Body of pancreas (tissue), 4 donors: ENCODE measurements at regions not wholly inside any gene's neighbourhood (a gene's known extent, or its start where the extent isn't known, plus 50 kb on each side); places are given as distances from the start of the nearest gene placed in this dataset.
A peak's percentile ranks its signal among the peaks of the same experiment; 100 is the strongest.

Experiments
- ATAC-seq: fragments of 150-250 bp; one replicate; pipeline ENCODE4 v1.9.1; 2016
- DNase-seq, 4 donors: peaks; one replicate each; pipeline ENCODE4 v3.0.0-alpha.2; 2019
- H3K27ac ChIP-seq, 4 donors: fragments of 200-600 bp; sonication (generic); 1 replicate in 3 of 4; 2 replicates in 1 of 4; pipeline versions ENCODE4 v1.5.1 to v1.6.1; 2016 to 2019; ENCODE audit warnings: mild to moderate bottlenecking in 1 of 4, mixed read lengths in 1 of 4, moderate library complexity in 1 of 4
- H3K27me3 ChIP-seq, 2 donors: fragments of 200-600 bp; sonication (generic); one replicate each; pipeline ENCODE4 v1.6.0; 2016; ENCODE audit warnings: mild to moderate bottlenecking in 1 of 2
- H3K36me3 ChIP-seq, 2 donors: fragments of 200-600 bp; sonication (generic); replicated peaks in 1 of 2; 2 replicates each; pipeline ENCODE4 v1.5.1; 2016; ENCODE audit warnings: low read depth in 2 of 2; ENCODE audit not compliant: insufficient read depth in 1 of 2
- H3K4me1 ChIP-seq: fragments of 200-600 bp; sonication (generic); one replicate; pipeline ENCODE4 v1.6.0; 2016
- H3K4me3 ChIP-seq, 2 donors: fragments of 200-600 bp; sonication (generic); 1 replicate in 1 of 2; 2 replicates in 1 of 2; pipeline ENCODE4 v1.5.1; 2016 to 2019
- H3K9me3 ChIP-seq, 3 donors: fragments of 200-600 bp; sonication (generic); 1 replicate in 2 of 3; 2 replicates in 1 of 3; pipeline ENCODE4 v1.5.1; 2016
- CTCF ChIP-seq, 7 experiments: fragments of 450-650 bp in 4 of 7; fragments of 200-600 bp in 3 of 7; sonication (generic) in 3 of 7; IDR thresholded peaks; one replicate each; pipeline ENCODE4 v1.5.1; 2016 to 2019; ENCODE audit warnings: antibody characterized with exemption in 7 of 7
- POLR2A ChIP-seq, 3 donors: fragments of 450-650 bp; IDR thresholded peaks; one replicate each; pipeline ENCODE4 v1.6.1; 2016; ENCODE audit warnings: antibody characterized with exemption in 3 of 3, mild to moderate bottlenecking in 2 of 3
- WGBS, 2 donors: methylation state at CpG; one replicate each; pipeline ENCODE4 v1.1.5; 2017; 5-methylcytosine and 5-hydroxymethylcytosine counted together
- intact Hi-C: fragments of 100-400 bp; cut with DNase I; formaldehyde crosslinking; loops from one replicate; pipeline ENCODE4 v1.15.1; 2023

DNA sequence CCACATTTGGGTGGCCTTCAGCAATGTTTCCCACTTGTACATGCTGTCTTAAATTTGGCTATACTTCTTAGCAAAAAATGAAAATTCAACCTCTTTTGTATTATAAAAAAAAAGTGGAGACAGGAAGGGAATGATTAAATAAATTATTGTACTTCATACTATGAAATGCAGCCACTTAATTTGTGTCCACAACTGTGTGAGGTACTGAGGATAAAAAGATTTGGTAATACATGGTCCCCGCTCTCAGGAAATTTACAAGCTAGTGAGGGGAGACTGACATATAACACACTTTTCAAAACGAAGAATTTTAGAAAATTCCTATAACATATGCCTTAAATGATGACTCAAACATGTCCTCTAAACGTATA lies 105.0 kb downstream of the HNRNPD start:
- no peak overlapping the region for H3K27ac ChIP-seq
- intact Hi-C loops, result no loop called here
- 41 to 45% methylated on average over 3 of the region's 3 CpGs for WGBS, 2 donors

GRCh38 chr4:82268050-82268825 lies 105.6 kb downstream of the HNRNPD start:
- no peaks in the 10 kb centered on the region for H3K4me1 ChIP-seq
- intact Hi-C loops, result no loop called here
- peak; percentile 46 to 59 (median 57) for DNase-seq
- no peaks in the 10 kb centered on the region for H3K9me3 ChIP-seq
- peak; percentile 78 for ATAC-seq
- no peak overlapping the region for H3K4me3 ChIP-seq
- no peak overlapping the region for H3K27ac ChIP-seq
- WGBS, 2 donors, result 30 to 48% methylated on average over 4 of the region's 4 CpGs
- H3K36me3 ChIP-seq, result no peaks in the 10 kb centered on the region
- H3K27me3 ChIP-seq, result no peaks in the 10 kb centered on the region
- no peak for TF ChIP-seq POLR2A (IDR thresholded peaks at IDR 0.05)
- peak; percentile 55 to 79 (median 67) for TF ChIP-seq CTCF (IDR thresholded peaks at IDR 0.05)

More for the DNA sequence above, 105.0 kb downstream of the HNRNPD start:
- H3K36me3 ChIP-seq, result no peaks in the 10 kb centered on the region
- H3K4me1 ChIP-seq, result no peaks in the 10 kb centered on the region
- no peaks in the 10 kb centered on the region for H3K27me3 ChIP-seq
- TF ChIP-seq POLR2A (IDR thresholded peaks at IDR 0.05) (no peak), CTCF (IDR thresholded peaks at IDR 0.05) (no peak)
- ATAC-seq, result no peak
- no peak for DNase-seq
- no peaks in the 10 kb centered on the region for H3K9me3 ChIP-seq
- no peak overlapping the region for H3K4me3 ChIP-seq

- Histone ChIP-seq H3K27me3 (no peaks in the 10 kb centered on the region), H3K9me3 (no peaks in the 10 kb centered on the region), H3K36me3 (no peaks in the 10 kb centered on the region), H3K4me1 (no peaks in the 10 kb centered on the region), H3K27ac (no peak overlapping the region), H3K4me3 (no peak overlapping the region)
- intact Hi-C loops, result no loop called here
- TF ChIP-seq CTCF (IDR thresholded peaks at IDR 0.05) (no peak), POLR2A (IDR thresholded peaks at IDR 0.05) (no peak)
- ATAC-seq (no peak), DNase-seq (no peak)
- WGBS, 2 donors, result 59 to 64% methylated on average over 4 of the region's 4 CpGs
Observed at GRCh38 chr4:82267506-82267905, 106.3 kb downstream of the HNRNPD start.

GRCh38 chr4:82266345-82266744 lies 107.4 kb downstream of the HNRNPD start:
- Histone ChIP-seq H3K4me1 (no peaks in the 10 kb centered on the region), H3K27me3 (no peaks in the 10 kb centered on the region), H3K4me3 (no peak overlapping the region), H3K27ac (no peak overlapping the region), H3K9me3 (no peaks in the 10 kb centered on the region), H3K36me3 (no peaks in the 10 kb centered on the region)
- DNase-seq, result no peak
- no peak for TF ChIP-seq POLR2A (IDR thresholded peaks at IDR 0.05)
- no peak for TF ChIP-seq CTCF (IDR thresholded peaks at IDR 0.05)
- 46% methylated on average over 2 of the region's 2 CpGs for WGBS, 2 donors
- intact Hi-C loops, result no loop called here
- ATAC-seq, result no peak

DNA sequence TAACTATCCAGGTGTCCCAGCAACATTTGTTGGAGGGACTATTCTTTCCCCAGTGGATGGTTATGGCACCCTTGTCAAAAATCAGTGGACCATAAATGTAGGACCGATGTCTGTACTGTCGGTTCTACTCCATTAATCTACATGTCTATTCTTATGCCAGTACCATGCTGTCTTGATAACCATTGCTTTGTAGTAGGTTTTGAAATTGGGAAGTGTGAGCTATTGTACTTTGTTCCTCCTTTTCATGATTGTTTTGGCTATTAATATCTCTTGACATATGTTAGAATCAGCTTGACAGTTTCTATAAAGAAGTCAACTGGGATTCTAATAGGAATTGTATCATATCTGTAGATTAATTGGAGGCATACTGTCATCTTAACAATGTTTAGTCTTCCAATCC lies 112.7 kb downstream of the HNRNPD start:
- no peak for ATAC-seq
- no peak for TF ChIP-seq CTCF (IDR thresholded peaks at IDR 0.05)
- Histone ChIP-seq H3K4me3 (no peak overlapping the region), H3K4me1 (no peaks in the 10 kb centered on the region), H3K9me3 (no peaks in the 10 kb centered on the region), H3K27me3 (no peaks in the 10 kb centered on the region), H3K27ac (no peak overlapping the region), H3K36me3 (no peaks in the 10 kb centered on the region)
- intact Hi-C loops, result no loop called here
- no peak for DNase-seq
- WGBS, 2 donors, result 63 to 81% methylated on average over 2 of the region's 2 CpGs
